ENCODE measurements at regions not wholly inside any gene's neighbourhood (a gene's known extent, or its start where the extent isn't known, plus 50 kb on each side); places are given as distances from the start of the nearest gene placed in this dataset.

DNA sequence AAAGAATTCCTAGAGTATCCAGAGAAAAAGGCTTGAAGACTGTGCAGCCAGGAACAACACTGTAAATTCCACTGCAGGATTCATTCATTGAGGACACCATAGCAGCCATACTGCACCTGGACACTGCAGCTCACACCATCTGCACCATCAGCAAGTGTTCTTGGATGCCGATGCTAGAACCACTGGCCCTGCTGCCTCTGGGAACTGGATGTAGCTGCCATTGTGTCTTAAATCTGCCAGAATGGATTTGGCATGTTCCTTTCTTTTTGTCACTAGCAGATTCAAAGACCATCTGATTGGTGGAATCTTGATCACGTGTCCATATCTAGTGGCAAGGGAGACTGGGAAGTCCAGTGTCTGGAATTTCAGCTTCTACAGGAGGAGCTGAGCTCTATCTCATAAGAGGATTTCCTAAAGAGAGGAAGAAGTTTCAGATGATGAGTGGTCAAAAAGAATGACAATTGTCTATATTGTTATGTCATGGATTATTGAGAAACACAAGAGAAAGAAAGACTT lies 278.3 kb upstream of the ANKRD55 start:
- DNase-seq (no peak), ATAC-seq (ENCODE audit: low read depth in 2 of 2) (no peak)
- H3K9me3 Mint-ChIP-seq: no peaks in the 10 kb centered on the region
- H3K4me1 Mint-ChIP-seq: peaks cover 12 to 27% (median 17%) of the 10 kb centered on the region in 3 donors
- peak overlapping the region in 1 of 6 donors; percentile 46 for H3K27ac Mint-ChIP-seq
- H3K4me3 Mint-ChIP-seq: no peak overlapping the region
- H3K27me3 Mint-ChIP-seq: no peaks in the 10 kb centered on the region
- no peaks in the 10 kb centered on the region for H3K36me3 Mint-ChIP-seq

DNA sequence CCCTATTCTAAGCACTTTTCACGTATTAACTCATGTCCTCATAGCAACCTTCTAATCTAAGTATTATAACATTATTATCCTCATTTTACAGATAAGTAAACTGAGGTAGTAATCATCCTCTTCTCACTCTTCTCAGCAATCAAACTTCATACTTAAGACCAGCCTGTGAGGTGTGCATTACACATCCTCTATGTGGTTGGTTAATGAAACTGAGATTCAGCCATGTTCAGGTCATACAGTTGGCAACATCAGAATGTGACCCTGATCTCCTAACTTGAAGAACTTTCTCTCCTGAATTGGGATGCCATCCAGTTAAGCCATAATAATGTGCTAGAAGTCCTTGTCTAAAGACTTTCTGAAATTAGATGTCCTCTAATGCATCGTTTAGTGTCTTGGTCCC lies 275.1 kb upstream of the ANKRD55 start:
- peaks cover 0 to 6% of the 10 kb centered on the region in 2 donors for H3K36me3 Mint-ChIP-seq
- H3K9me3 Mint-ChIP-seq: no peaks in the 10 kb centered on the region
- H3K4me3 Mint-ChIP-seq: no peak overlapping the region
- H3K27ac Mint-ChIP-seq: peak overlapping the region in 1 of 6 donors; percentile 36
- peaks cover 16 to 22% (median 22%) of the 10 kb centered on the region in 3 donors for H3K4me1 Mint-ChIP-seq
- DNase-seq: no peak
- ATAC-seq (ENCODE audit: low read depth in 2 of 2): no peak
- H3K27me3 Mint-ChIP-seq: no peaks in the 10 kb centered on the region

DNA sequence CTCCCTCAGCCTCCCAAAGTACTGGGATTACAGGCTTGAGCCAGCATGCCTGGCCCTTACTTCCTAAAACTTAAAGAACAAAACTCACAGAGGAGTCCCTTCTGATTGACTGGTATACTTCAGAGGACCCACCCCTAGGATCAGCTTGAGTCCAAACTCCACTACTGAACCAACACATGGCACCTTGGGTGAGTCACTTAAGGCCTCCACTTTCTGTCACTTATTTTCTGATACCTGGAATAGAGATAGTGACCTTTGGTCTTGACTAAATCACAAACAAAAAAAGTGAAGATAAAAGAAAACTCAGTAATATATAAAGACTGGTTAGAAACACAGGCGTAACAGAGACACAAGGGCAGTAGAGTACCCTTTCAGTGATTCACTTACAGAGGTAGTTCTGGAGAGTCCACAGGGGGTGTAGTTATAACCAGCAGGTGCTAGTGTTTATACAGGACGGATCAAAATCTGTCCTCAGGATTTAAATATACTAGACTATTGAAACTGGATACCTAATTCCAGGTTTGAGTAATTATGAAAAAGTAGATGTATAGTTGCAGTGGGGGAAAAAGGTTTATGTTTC lies 274.3 kb upstream of the ANKRD55 start:
- Mint-ChIP-seq H3K4me3 (no peak overlapping the region), H3K4me1 (peaks cover 8 to 21% (median 14%) of the 10 kb centered on the region in 3 donors), H3K9me3 (no peaks in the 10 kb centered on the region), H3K36me3 (peaks cover 0 to 6% of the 10 kb centered on the region in 2 donors), H3K27me3 (no peaks in the 10 kb centered on the region), H3K27ac (peak overlapping the region in 2 of 6 donors; percentile 6 to 34)
- ATAC-seq (ENCODE audit: low read depth in 2 of 2) (no peak), DNase-seq (no peak)

DNA sequence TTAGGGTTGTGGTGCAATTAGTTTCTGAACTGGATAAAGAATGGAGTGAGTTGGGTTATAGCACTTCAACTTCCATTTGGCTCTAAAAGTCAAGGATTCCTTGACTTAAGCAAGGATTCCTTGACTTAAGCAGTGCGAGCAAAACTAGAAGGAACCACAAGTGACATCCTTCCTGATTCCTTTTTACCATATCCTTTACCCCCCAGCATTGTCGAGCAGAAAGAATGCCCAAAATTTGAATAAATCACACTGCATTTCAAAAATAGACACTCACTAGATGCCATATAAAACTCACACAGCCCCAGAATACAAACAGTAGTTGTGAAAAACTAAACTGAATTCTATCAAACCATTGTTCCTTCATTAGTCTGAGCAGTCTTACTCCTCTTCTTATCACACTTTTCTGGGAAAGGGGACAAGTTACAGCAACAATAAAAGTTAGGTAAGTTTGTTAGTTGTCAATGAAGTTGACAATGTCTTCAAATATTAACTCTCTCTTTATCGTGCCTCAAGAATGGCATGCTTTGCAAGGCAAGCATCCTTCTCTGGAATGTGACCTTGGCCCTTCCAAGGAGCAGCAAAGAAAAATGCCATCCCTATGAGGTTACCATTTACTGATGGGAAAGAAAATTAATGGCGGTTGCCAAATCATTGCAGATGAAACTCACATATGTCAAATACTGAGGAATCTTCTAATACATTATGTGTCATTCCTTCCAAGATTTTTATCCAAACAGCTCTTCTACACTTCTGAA lies 273.3 kb upstream of the ANKRD55 start:
- Mint-ChIP-seq H3K4me1 (peaks cover 18 to 28% (median 23%) of the 10 kb centered on the region in 3 donors), H3K27ac (peak overlapping the region in 1 of 6 donors; percentile 45), H3K36me3 (peaks cover 0 to 6% of the 10 kb centered on the region in 2 donors), H3K4me3 (no peak overlapping the region), H3K27me3 (no peaks in the 10 kb centered on the region), H3K9me3 (no peaks in the 10 kb centered on the region)
- DNase-seq: no peak
- no peak for ATAC-seq (ENCODE audit: low read depth in 2 of 2)

DNA sequence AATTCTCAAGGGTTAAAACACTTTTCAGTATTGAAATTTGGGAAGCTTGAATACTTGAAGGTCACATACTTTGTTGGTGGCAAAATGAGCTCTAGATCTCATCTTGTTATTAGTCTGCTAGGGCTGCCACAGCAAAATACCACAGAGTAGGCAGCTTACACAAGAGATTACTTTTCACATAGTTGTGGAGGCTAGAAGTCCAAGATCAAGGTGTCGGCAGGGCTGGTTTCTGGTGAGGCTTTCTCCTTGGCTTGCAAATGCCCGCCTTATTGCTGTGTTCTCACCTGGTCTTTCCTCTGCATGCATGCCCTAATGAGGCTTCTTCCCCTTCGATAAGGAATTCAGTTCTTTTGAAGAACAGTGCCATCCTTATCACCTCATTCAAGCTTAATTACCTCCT lies 270.8 kb upstream of the ANKRD55 start:
- Mint-ChIP-seq H3K4me3 (peak overlapping the region in 1 of 8 donors; percentile 10), H3K9me3 (peaks cover 0 to 4% (median 0%) of the 10 kb centered on the region in 7 donors), H3K4me1 (peaks cover 24 to 28% (median 26%) of the 10 kb centered on the region in 3 donors), H3K27ac (no peak overlapping the region), H3K27me3 (no peaks in the 10 kb centered on the region), H3K36me3 (peaks cover 0 to 6% of the 10 kb centered on the region in 2 donors)
- ATAC-seq (ENCODE audit: low read depth in 2 of 2) (no peak), DNase-seq (no peak)

DNA sequence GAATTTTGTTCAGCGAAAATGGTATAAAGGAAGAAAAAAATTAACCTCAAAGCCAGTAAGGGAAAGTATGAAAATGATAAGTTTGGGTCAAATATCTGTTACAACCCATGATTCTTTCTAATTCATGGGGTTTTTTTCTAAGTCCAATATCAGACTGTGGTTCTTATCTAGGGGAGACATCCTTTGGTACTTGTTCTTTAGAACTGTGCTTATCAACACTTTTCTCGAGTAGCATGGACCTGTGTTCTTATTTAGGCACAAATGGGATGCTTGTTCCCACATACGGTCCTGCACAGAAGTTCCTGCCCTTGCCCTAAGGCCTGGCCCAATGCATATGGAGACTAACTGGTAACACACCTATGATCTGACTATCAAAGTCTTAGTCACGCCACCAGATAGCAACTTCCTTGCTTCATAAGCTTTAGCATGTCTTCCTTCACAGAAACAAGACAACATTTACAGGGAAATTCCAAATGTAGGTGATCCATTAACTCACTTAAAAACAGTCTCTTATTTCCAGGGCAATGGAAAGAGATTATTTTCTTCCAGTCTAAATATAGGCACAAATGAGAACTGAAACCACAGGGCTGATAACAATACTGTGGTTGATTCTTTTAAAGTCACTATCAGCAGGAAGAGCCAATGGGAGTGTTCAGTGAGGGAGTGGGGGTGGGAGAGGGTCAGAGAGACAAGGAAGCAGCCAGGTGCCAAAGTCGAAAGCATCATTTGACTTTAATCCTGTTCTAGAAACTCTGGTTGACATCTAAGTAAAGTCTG lies 268.8 kb upstream of the ANKRD55 start:
- ATAC-seq (ENCODE audit: low read depth in 2 of 2) (peak; percentile 69 to 86), DNase-seq (no peak)
- H3K27ac Mint-ChIP-seq: peak overlapping the region; percentile 23 to 73 (median 41)

DNA sequence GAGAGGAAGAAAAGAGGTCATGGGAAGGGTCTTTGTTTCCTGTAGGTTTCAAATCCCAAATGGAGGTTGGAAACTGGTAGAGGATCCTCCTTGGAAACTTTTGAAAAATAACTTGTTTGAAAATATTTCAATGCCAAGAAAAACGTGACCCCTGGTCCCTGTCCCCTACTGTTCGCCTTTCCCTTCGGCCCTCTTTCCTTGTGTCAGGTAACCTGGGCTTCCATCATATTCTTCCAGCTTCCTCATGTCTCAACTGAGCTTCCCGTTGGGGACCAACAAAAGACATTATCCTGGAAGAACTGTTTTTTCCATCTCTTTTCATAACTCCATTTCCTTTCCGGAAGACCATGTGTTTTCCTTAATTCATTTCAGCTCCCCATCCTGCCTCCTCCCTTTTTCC lies 266.8 kb upstream of the ANKRD55 start:
- H3K36me3 Mint-ChIP-seq: peaks cover 0 to 6% of the 10 kb centered on the region in 2 donors
- H3K9me3 Mint-ChIP-seq: peaks cover 0 to 4% (median 0%) of the 10 kb centered on the region in 7 donors
- ATAC-seq (ENCODE audit: low read depth in 2 of 2): no peak
- peak overlapping the region in 1 of 8 donors; percentile 56 for H3K4me3 Mint-ChIP-seq
- peaks cover 27 to 31% (median 28%) of the 10 kb centered on the region in 3 donors for H3K4me1 Mint-ChIP-seq
- H3K27ac Mint-ChIP-seq: peak overlapping the region in 2 of 6 donors; percentile 37 to 43
- DNase-seq: no peak
- H3K27me3 Mint-ChIP-seq: no peaks in the 10 kb centered on the region

More for the DNA sequence above, 268.8 kb upstream of the ANKRD55 start:
- Mint-ChIP-seq H3K4me1 (peaks cover 20 to 29% (median 28%) of the 10 kb centered on the region in 3 donors), H3K9me3 (peaks cover 0 to 4% (median 0%) of the 10 kb centered on the region in 7 donors), H3K27me3 (no peaks in the 10 kb centered on the region), H3K36me3 (peaks cover 0 to 6% of the 10 kb centered on the region in 2 donors), H3K4me3 (peak overlapping the region in 4 of 8 donors; percentile 37 to 70 (median 50))

DNA sequence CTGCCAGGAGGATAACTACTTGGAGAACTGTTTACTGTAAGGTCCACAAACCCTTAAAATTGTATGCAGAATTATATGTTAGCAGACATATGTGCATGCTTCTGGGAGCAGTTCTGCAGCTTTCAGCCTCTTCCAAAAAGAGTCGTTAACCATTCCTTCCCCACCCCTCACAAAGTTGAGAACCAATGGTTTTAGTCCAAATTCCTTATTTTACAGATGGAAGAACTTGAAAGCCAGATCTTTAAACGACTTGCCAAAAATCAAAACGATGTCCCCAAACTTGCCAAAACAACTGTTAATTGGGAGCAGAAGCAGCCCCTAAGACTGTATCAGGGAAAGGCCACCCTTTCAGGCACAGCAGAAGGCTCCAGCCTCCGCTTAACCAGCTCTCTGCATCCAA lies 266.4 kb upstream of the ANKRD55 start:
- Mint-ChIP-seq H3K4me3 (no peak overlapping the region), H3K36me3 (peaks cover 0 to 6% of the 10 kb centered on the region in 2 donors), H3K9me3 (peaks cover 0 to 4% (median 0%) of the 10 kb centered on the region in 7 donors), H3K4me1 (peaks cover 31 to 35% (median 32%) of the 10 kb centered on the region in 3 donors), H3K27ac (no peak overlapping the region), H3K27me3 (no peaks in the 10 kb centered on the region)
- ATAC-seq (ENCODE audit: low read depth in 2 of 2) (no peak), DNase-seq (no peak)

DNA sequence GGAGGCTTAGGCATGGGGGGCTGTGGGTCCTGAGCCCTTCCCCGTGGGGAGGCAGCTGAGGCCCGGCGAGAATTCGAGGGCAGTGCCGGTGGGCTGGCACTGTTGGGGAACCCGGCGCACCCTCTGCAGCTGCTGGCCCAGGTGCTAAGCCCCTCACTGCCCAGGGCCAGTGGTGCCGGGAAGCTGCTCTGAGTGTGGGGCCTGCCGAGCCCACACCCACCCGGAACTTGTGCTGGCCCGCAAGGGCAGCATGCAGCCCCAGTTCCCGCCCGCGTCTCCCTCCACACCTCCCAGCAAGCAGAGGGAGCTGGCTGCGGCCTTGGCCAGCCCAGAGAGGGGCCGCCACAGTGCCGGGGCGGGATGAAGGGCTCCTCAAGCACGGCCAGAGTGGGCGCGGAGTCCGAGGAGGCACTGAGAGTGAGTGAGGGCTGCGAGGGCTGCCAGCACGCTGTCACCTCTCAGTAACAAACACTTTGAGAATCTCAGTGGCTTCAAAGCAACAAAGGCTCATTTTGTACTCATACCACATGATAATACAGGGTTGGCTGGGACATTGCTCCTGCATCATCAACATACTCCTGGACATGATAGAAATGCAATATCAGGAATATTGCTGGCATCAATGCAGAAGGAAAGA lies 265.7 kb upstream of the ANKRD55 start:
- Mint-ChIP-seq H3K27ac (no peak overlapping the region), H3K36me3 (peaks cover 0 to under 1% of the 10 kb centered on the region in 2 donors), H3K4me1 (peaks cover 36 to 41% (median 36%) of the 10 kb centered on the region in 3 donors), H3K27me3 (no peaks in the 10 kb centered on the region), H3K4me3 (no peak overlapping the region), H3K9me3 (peaks cover 0 to 4% (median 0%) of the 10 kb centered on the region in 7 donors)
- DNase-seq (no peak), ATAC-seq (ENCODE audit: low read depth in 2 of 2) (no peak)

DNA sequence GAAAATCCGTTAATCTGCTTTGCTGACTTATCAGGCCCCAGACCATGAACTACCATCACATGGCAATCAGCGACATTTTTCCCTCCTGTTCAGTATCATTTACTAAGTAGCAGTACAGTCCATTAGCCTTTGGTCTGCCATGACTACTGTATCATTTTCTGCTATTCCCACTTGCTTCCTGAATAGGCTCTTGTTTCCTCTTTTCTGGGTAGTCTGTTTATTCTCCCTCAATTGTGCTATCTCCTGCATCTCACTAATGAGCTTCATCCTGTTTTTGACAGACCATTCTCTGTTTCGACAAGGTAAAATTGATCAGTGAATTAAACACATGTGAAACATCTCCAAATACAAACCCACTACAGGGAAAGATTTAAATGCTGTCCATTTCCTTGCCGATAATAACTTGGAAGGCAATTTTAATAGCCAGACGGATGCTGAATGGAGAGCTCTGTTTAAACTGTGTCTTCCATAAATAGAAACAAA lies 263.5 kb upstream of the ANKRD55 start:
- Mint-ChIP-seq H3K27me3 (no peaks in the 10 kb centered on the region), H3K9me3 (peaks cover 0 to 4% (median 0%) of the 10 kb centered on the region in 7 donors), H3K27ac (peak overlapping the region in 3 of 6 donors; percentile 1 to 43 (median 21)), H3K4me3 (no peak overlapping the region), H3K4me1 (peaks cover 28 to 39% (median 28%) of the 10 kb centered on the region in 3 donors), H3K36me3 (no peaks in the 10 kb centered on the region)
- DNase-seq (no peak), ATAC-seq (ENCODE audit: low read depth in 2 of 2) (no peak)

DNA sequence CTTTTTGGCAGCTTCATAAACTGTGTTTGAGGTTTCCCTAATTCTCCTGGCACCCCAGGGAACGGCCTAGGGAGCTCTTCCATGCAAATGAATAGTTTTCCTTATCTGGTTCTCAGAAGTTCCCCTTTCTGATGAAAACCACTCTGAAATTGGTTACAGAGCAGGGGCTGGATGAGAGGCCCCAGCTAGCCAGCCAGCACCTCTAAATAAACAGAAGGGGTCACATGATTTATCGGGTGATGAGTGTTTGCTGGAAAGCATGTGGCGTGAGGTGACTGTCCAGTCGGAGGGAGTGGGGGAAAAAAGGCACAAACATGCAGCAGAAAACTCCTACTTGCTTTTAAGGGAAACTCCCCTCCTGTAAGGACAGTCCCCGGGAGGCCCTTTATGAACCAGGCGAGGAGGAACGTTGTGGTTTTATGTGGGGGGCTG lies 261.2 kb upstream of the ANKRD55 start:
- peaks cover 17 to 34% (median 24%) of the 10 kb centered on the region in 3 donors for H3K4me1 Mint-ChIP-seq
- no peaks in the 10 kb centered on the region for H3K36me3 Mint-ChIP-seq
- ATAC-seq (ENCODE audit: low read depth in 2 of 2) (no peak), DNase-seq (no peak)
- H3K27me3 Mint-ChIP-seq: no peaks in the 10 kb centered on the region
- H3K27ac Mint-ChIP-seq: peak overlapping the region in 4 of 6 donors; percentile 47 to 74 (median 70)
- peak overlapping the region in 1 of 8 donors; percentile 62 for H3K4me3 Mint-ChIP-seq
- no peaks in the 10 kb centered on the region for H3K9me3 Mint-ChIP-seq

DNA sequence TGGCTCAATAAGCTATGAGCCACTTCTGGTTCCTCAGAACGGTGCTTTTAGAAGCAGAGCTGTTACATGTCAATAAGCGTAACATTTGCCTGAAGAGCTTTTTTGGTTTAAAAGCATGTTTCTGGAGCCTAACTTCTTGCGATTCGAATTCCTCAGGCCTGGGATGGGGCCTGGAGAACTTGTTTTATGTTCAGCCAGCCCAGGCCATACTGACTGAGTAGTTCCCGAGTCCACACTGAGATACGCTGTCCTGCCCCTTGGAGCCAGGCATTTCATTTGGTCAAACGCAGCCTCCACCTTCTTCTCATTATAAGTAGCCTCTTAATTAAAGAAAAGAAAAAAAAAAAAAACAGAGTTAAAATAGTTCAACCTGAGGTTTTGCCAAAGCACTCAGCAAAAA lies 260.6 kb upstream of the ANKRD55 start:
- no peak for DNase-seq
- H3K27ac Mint-ChIP-seq: peak overlapping the region in 1 of 6 donors; percentile 53
- no peaks in the 10 kb centered on the region for H3K36me3 Mint-ChIP-seq
- H3K4me3 Mint-ChIP-seq: peak overlapping the region in 1 of 8 donors; percentile 15
- no peak for ATAC-seq (ENCODE audit: low read depth in 2 of 2)
- no peaks in the 10 kb centered on the region for H3K27me3 Mint-ChIP-seq
- peaks cover 17 to 34% (median 24%) of the 10 kb centered on the region in 3 donors for H3K4me1 Mint-ChIP-seq
- H3K9me3 Mint-ChIP-seq: no peaks in the 10 kb centered on the region
